ENCODE measurements at regions not wholly inside any gene's neighbourhood (a gene's known extent, or its start where the extent isn't known, plus 50 kb on each side); places are given as distances from the start of the nearest gene placed in this dataset.
"Not testable (repeated sequence)": the region's sequence is repeated elsewhere in the genome, so short reads cannot be mapped to it uniquely, and the experiment has no call there.

DNA sequence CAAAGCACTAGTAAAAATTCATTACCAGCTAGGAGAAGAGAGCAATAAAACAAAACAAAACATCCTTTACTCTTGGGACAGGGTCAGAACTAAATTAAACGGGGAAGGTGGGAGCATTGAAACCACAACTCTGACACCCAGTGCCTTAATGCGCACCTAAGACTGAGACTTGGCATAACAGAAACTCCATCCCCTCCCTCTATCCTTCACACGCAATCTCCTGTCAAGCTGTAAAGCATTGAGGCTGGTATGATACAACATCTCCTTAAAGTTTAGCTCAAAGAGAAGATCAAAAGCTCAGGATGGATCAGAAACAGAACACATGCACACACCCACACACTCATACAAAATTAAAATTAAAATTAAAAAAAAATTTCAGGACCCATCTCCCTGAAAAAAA, 951.3 kb downstream of the STIM2 start:
- no peak for DNase-seq (ENCODE audit: low read depth)
- H3K9me3 ChIP-seq (ENCODE audit: control insufficient read depth, low read length), result no peaks in the 10 kb centered on the region
- H3K4me3 ChIP-seq (ENCODE audit: low read length), result no peak overlapping the region
- H3K9ac ChIP-seq (ENCODE audit: low read length), result no peak overlapping the region
- no peaks in the 10 kb centered on the region for H3K27me3 ChIP-seq (replicated peaks; ENCODE audit: control insufficient read depth, insufficient read depth, low read length)
- no peaks in the 10 kb centered on the region for H3K36me3 ChIP-seq (ENCODE audit: control insufficient read depth, insufficient read depth, low read length, severe bottlenecking)
- no peaks in the 10 kb centered on the region for H3K4me1 ChIP-seq (ENCODE audit: control insufficient read depth, insufficient read depth, low read length)

DNA sequence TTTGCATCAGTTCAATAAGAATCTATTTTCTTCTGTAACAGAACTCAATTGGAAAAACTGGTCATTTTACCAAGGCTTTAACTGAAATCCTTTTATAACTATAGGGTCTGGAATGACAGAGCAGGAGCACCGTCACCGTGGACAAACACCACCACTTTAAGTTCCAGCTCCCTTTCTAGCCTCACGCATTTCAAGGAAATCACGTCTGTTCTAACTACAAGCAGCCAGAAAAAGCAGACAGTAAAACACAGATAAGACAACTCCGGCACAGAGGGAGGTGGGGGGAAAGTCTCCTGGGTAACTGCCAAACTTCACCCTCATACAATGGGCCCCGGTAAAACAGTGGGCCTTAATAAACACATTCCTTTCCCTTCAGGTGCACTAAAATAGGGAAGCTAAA, 952.6 kb downstream of the STIM2 start:
- not testable (repeated sequence) for H3K9ac ChIP-seq (ENCODE audit: low read length); H3K4me1 ChIP-seq (ENCODE audit: control insufficient read depth, insufficient read depth, low read length); DNase-seq (ENCODE audit: low read depth); H3K27me3 ChIP-seq (replicated peaks; ENCODE audit: control insufficient read depth, insufficient read depth, low read length); H3K36me3 ChIP-seq (ENCODE audit: control insufficient read depth, insufficient read depth, low read length, severe bottlenecking); H3K4me3 ChIP-seq (ENCODE audit: low read length)
- H3K9me3 ChIP-seq (ENCODE audit: control insufficient read depth, low read length), result peaks cover 12% of the 10 kb centered on the region

DNA sequence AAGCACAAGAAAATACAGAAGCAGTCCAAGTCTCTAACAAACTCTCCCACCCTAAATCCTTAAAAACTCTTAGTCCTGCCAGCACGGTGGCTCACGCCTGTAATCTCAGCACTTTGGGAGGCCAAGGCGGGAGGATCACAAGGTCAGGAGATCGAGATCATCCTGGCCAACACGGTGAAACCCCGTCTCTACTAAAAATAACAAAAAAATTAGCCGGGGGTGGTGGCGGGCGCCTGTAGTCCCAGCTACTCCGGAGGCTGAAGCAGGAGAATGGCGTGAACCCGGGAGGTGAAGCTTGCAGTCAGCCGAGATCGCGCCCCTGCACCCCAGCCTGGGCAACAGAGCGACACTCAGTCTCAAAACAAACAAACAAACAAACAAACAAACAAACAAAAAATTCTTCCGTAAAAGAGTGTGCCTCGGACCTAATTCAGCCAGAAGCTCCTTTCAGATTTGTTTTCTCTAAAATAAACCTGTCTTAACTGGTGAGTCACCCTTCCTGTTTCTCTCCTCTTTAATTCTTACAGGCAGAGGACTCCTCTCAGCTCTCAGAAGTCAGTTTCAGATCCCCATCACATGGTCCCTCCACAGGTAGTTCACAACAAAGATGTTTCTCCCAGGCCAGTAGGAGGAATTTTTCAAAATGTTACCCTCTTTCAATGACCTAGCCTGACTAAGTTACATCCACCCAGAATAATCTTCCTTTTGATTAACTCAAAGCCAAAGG, 953.2 kb downstream of the STIM2 start:
- H3K4me1 ChIP-seq (ENCODE audit: control insufficient read depth, insufficient read depth, low read length); H3K9ac ChIP-seq (ENCODE audit: low read length); DNase-seq (ENCODE audit: low read depth): not testable (repeated sequence)

DNA sequence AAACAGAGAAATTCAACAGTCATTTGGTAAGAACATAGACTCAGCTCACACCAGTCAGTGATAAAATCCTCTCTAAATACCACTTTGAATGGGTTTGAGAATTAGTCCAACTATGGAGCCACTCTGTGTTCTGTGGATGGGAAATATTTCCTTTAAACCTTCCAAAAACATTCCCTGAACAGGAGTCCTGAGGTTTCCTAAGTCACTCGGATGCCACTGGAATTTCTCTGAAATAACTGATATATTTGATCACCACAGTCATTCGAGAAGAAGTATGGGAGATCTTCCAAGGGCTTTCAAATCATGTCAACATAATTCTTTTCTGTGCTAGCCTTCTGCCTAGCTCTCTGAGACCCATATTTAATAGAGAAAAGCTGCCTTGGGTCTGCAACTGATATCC, 958.6 kb downstream of the STIM2 start:
- H3K9ac ChIP-seq (ENCODE audit: low read length), result no peak overlapping the region
- no peaks in the 10 kb centered on the region for H3K36me3 ChIP-seq (ENCODE audit: control insufficient read depth, insufficient read depth, low read length, severe bottlenecking)
- H3K4me3 ChIP-seq (ENCODE audit: low read length), result no peak overlapping the region
- H3K9me3 ChIP-seq (ENCODE audit: control insufficient read depth, low read length), result peaks cover 12% of the 10 kb centered on the region
- no peaks in the 10 kb centered on the region for H3K27me3 ChIP-seq (replicated peaks; ENCODE audit: control insufficient read depth, insufficient read depth, low read length)
- no peaks in the 10 kb centered on the region for H3K4me1 ChIP-seq (ENCODE audit: control insufficient read depth, insufficient read depth, low read length)
- peak; percentile 46 for DNase-seq (ENCODE audit: low read depth)

More for the DNA sequence above, 953.2 kb downstream of the STIM2 start:
- H3K9me3 ChIP-seq (ENCODE audit: control insufficient read depth, low read length), result peaks cover 12% of the 10 kb centered on the region
- not testable (repeated sequence) for H3K27me3 ChIP-seq (replicated peaks; ENCODE audit: control insufficient read depth, insufficient read depth, low read length); H3K36me3 ChIP-seq (ENCODE audit: control insufficient read depth, insufficient read depth, low read length, severe bottlenecking); H3K4me3 ChIP-seq (ENCODE audit: low read length)

DNA sequence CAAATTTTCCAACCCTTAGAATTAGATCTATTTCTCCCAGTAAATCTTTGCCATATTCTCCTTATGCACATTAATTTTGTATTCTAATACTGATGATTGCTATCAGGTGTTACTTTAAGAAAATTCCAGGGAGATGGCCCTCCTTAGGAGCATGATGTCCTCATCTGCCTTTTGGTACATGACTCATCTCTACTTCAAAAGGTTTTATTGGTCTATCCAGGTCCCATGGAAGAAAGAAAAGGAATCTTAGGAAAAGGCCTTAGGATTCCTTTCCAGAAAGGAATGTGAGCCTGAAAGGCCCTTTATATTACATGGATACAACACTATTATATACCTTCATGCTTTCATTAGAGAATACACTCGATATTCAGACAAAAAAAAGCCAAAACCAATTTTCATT, 968.2 kb downstream of the STIM2 start:
- Histone ChIP-seq H3K9ac (ENCODE audit: low read length) (no peak overlapping the region), H3K9me3 (ENCODE audit: control insufficient read depth, low read length) (no peaks in the 10 kb centered on the region), H3K36me3 (ENCODE audit: control insufficient read depth, insufficient read depth, low read length, severe bottlenecking) (no peaks in the 10 kb centered on the region), H3K27me3 (replicated peaks; ENCODE audit: control insufficient read depth, insufficient read depth, low read length) (no peaks in the 10 kb centered on the region), H3K4me3 (ENCODE audit: low read length) (no peak overlapping the region), H3K4me1 (ENCODE audit: control insufficient read depth, insufficient read depth, low read length) (no peaks in the 10 kb centered on the region)
- DNase-seq (ENCODE audit: low read depth), result no peak

DNA sequence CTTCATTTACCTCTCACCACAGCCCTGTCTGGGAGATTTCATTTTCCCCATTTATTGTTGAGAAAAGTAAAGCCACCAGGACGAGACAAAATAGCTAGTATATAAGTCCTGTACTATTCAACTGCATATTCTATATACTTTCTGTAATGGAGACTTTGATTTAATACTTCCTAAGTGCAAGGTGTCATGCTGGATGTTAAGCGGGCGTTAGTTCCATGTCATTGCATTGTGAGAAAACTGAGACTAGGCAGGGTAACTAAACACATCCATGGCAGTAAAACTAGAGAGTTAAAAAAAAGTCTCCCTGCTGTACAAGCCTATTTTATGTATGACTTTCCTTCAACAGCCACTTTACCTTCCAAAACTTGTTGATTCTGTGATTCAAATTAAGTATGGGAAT, 969.6 kb downstream of the STIM2 start:
- no peaks in the 10 kb centered on the region for H3K36me3 ChIP-seq (ENCODE audit: control insufficient read depth, insufficient read depth, low read length, severe bottlenecking)
- H3K9ac ChIP-seq (ENCODE audit: low read length), result no peak overlapping the region

DNA sequence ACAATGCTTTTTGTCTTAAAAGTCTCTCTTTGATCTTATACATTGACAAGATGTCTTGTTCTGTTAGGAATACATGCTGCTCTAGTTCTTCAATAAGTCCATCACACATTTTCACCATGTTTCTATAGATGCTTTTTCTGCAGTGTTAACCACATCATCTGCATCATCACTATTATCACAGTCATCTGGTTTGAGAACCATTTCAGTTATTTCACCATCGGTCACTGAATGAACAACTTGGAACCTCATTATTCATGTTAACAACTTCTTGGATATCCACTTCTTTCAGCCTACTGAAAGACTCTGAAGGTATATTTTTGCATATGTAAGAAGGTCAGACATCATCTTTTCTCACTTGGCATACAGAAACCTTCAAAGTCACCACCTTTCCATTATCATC, 975.2 kb downstream of the STIM2 start:
- no peaks in the 10 kb centered on the region for H3K36me3 ChIP-seq (ENCODE audit: control insufficient read depth, insufficient read depth, low read length, severe bottlenecking)
- no peak overlapping the region for H3K4me3 ChIP-seq (ENCODE audit: low read length)
- no peaks in the 10 kb centered on the region for H3K4me1 ChIP-seq (ENCODE audit: control insufficient read depth, insufficient read depth, low read length)
- H3K27me3 ChIP-seq (replicated peaks; ENCODE audit: control insufficient read depth, insufficient read depth, low read length), result no peaks in the 10 kb centered on the region
- H3K9me3 ChIP-seq (ENCODE audit: control insufficient read depth, low read length), result no peaks in the 10 kb centered on the region
- H3K9ac ChIP-seq (ENCODE audit: low read length), result no peak overlapping the region
- DNase-seq (ENCODE audit: low read depth), result no peak

More for the DNA sequence above, 969.6 kb downstream of the STIM2 start:
- Histone ChIP-seq H3K4me3 (ENCODE audit: low read length) (no peak overlapping the region), H3K9me3 (ENCODE audit: control insufficient read depth, low read length) (no peaks in the 10 kb centered on the region), H3K4me1 (ENCODE audit: control insufficient read depth, insufficient read depth, low read length) (no peaks in the 10 kb centered on the region), H3K27me3 (replicated peaks; ENCODE audit: control insufficient read depth, insufficient read depth, low read length) (no peaks in the 10 kb centered on the region)
- no peak for DNase-seq (ENCODE audit: low read depth)

DNA sequence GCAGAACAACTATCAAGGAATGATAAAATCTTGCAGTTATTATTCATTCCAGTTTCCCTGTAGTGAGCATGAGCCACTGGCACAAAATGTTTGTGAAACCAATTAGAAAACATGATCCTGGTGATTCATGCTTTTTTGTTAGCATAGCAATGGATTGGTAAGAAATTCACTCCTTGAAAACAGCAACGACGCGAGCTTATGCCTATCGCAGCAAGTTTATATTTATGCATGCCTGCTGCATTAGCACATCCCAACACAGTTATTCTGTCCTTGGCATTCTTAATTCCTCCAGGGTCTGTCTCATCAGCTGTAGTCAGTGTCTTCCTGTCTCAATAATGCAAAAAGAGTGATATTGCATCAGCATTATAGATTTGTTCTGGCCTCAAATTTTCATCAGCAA, 975.9 kb downstream of the STIM2 start:
- no peaks in the 10 kb centered on the region for H3K27me3 ChIP-seq (replicated peaks; ENCODE audit: control insufficient read depth, insufficient read depth, low read length)
- no peaks in the 10 kb centered on the region for H3K9me3 ChIP-seq (ENCODE audit: control insufficient read depth, low read length)
- H3K4me1 ChIP-seq (ENCODE audit: control insufficient read depth, insufficient read depth, low read length), result no peaks in the 10 kb centered on the region
- no peaks in the 10 kb centered on the region for H3K36me3 ChIP-seq (ENCODE audit: control insufficient read depth, insufficient read depth, low read length, severe bottlenecking)
- peak; percentile 75 for DNase-seq (ENCODE audit: low read depth)
- no peak overlapping the region for H3K4me3 ChIP-seq (ENCODE audit: low read length)
- no peak overlapping the region for H3K9ac ChIP-seq (ENCODE audit: low read length)

DNA sequence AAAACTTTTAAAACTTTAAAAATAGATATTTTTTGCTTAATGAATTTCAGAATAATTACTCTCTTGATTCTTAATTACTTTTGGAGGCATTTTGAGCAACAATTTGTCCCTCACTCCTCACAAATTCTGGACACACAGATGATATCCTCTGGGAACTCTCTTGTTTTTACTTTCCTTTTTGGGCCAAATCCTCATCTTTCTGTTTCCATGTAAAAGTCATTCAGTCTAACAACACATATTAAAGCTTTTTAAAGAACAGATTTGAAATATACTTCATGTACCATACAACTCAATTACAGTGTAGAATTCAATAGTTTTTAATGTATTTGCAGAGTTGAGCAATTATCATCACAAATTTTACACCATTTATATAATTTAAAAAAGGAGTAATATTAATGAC, 983.1 kb downstream of the STIM2 start:
- Histone ChIP-seq H3K9me3 (ENCODE audit: control insufficient read depth, low read length) (no peaks in the 10 kb centered on the region), H3K36me3 (ENCODE audit: control insufficient read depth, insufficient read depth, low read length, severe bottlenecking) (no peaks in the 10 kb centered on the region), H3K4me1 (ENCODE audit: control insufficient read depth, insufficient read depth, low read length) (no peaks in the 10 kb centered on the region), H3K4me3 (ENCODE audit: low read length) (no peak overlapping the region), H3K27me3 (replicated peaks; ENCODE audit: control insufficient read depth, insufficient read depth, low read length) (no peaks in the 10 kb centered on the region), H3K9ac (ENCODE audit: low read length) (no peak overlapping the region)
- DNase-seq (ENCODE audit: low read depth), result no peak

DNA sequence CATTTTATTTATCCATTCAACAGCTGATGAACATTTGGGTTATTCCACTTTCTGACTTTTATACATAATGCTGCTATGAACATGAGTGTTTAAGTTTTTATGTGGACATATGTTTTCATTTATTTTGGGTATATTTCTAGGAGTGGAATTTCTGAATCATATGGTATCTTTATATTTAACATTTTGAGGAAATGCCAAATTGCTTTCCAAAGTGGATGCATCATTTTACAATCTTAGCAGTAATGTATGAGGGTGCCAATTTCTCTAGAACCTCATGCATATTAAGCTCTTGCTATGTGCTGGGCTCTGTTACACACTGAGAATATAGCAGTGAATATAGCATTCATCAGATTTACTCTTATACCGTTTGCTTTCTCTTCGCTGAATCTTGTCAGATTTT, 983.7 kb downstream of the STIM2 start:
- Histone ChIP-seq H3K27me3 (replicated peaks; ENCODE audit: control insufficient read depth, insufficient read depth, low read length) (no peaks in the 10 kb centered on the region), H3K9me3 (ENCODE audit: control insufficient read depth, low read length) (no peaks in the 10 kb centered on the region), H3K4me1 (ENCODE audit: control insufficient read depth, insufficient read depth, low read length) (no peaks in the 10 kb centered on the region), H3K36me3 (ENCODE audit: control insufficient read depth, insufficient read depth, low read length, severe bottlenecking) (no peaks in the 10 kb centered on the region), H3K9ac (ENCODE audit: low read length) (no peak overlapping the region), H3K4me3 (ENCODE audit: low read length) (no peak overlapping the region)
- peak; percentile 47 for DNase-seq (ENCODE audit: low read depth)

DNA sequence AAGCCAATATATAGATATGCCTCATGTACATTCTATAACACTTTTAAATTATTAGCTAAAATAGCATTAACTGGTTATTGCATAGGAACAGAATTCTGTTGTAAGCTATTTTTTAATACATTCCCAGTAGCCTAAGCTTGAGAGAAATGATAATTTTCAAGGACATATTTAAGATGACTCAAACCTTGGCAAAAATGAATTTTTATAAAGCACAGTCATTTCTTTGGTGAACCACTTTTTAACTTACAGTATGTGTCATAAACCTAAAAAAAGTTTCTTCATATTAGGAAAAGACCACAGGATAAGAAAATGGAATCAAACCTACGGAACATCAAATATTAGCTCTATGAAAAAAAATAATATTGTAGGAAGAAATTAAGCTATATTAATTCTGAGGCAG, 986.3 kb downstream of the STIM2 start:
- Histone ChIP-seq H3K9me3 (ENCODE audit: control insufficient read depth, low read length) (no peaks in the 10 kb centered on the region), H3K4me3 (ENCODE audit: low read length) (no peak overlapping the region), H3K36me3 (ENCODE audit: control insufficient read depth, insufficient read depth, low read length, severe bottlenecking) (no peaks in the 10 kb centered on the region), H3K4me1 (ENCODE audit: control insufficient read depth, insufficient read depth, low read length) (no peaks in the 10 kb centered on the region), H3K27me3 (replicated peaks; ENCODE audit: control insufficient read depth, insufficient read depth, low read length) (no peaks in the 10 kb centered on the region), H3K9ac (ENCODE audit: low read length) (no peak overlapping the region)
- no peak for DNase-seq (ENCODE audit: low read depth)

DNA sequence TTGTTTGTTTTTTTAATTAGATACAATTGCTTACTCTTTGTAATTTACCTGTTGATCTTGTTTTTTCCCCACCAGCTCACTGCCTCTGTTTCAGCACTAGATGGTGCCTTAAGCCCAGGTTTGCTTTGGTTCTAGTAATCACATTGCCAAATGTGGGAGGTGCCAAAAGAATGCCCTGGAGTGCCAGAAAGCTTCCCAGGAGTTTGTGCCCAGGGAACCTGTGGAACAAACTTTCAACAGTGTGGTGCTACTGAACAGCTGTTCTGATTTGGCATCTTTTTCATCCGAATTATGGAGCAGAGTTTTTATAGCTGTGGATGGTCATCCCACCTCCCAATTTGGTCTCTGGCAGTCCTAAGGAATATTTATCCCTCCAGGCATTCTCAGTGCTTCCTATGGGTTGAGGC, 1000.7 kb downstream of the STIM2 start:
- no peaks in the 10 kb centered on the region for H3K4me1 ChIP-seq (ENCODE audit: control insufficient read depth, insufficient read depth, low read length)
- no peaks in the 10 kb centered on the region for H3K36me3 ChIP-seq (ENCODE audit: control insufficient read depth, insufficient read depth, low read length, severe bottlenecking)
- no peak overlapping the region for H3K4me3 ChIP-seq (ENCODE audit: low read length)
- H3K9ac ChIP-seq (ENCODE audit: low read length), result no peak overlapping the region
- peak; percentile 80 for DNase-seq (ENCODE audit: low read depth)
- H3K27me3 ChIP-seq (replicated peaks; ENCODE audit: control insufficient read depth, insufficient read depth, low read length), result no peaks in the 10 kb centered on the region
- no peaks in the 10 kb centered on the region for H3K9me3 ChIP-seq (ENCODE audit: control insufficient read depth, low read length)

Measured in adipocyte (in vitro differentiated cells).